Esophagus muscularis mucosa (tissue), 2 donors: ENCODE measurements at regions not wholly inside any gene's neighbourhood (a gene's known extent, or its start where the extent isn't known, plus 50 kb on each side); places are given as distances from the start of the nearest gene placed in this dataset.

ENCODE experiments used
- POLR2A ChIP-seq: fragments of 450-650 bp; IDR thresholded peaks from one replicate; pipeline ENCODE4 v1.6.1; 2017; ENCODE audit warnings: antibody characterized with exemption, moderate library complexity, mild to moderate bottlenecking, low read depth
- POLR2AphosphoS5 ChIP-seq, 2 donors: sonication (generic); formaldehyde crosslinking; IDR thresholded peaks; one replicate each; pipeline ENCODE4 v1.6.1; 2017; ENCODE audit warnings: antibody characterized with exemption in 2 of 2

- TF ChIP-seq POLR2A (no peak), POLR2AphosphoS5 (IDR thresholded peaks at IDR 0.05) (no peak)
Measured at GRCh38 chr5:175195698-175196656, 248.0 kb downstream of the DRD1 start.
